Endothelial cell of umbilical vein (primary cell): ENCODE measurements at regions not wholly inside any gene's neighbourhood (a gene's known extent, or its start where the extent isn't known, plus 50 kb on each side); places are given as distances from the start of the nearest gene placed in this dataset.

Source experiments
- BruUV-seq: library from RNA; stranded (reverse); fragments of 400-500 nt; replicated peaks from 2 replicates; lab custom pipeline; 2021; lab: Mats Ljungman, UMichigan
- CTCF ChIA-PET: fragments of 300-600, 350-600 bp; sonication (Branson Sonifier 250); formaldehyde crosslinking; loops from one replicate; lab custom pipeline; 2021; ENCODE audit warnings: antibody characterized with exemption, inconsistent platforms; lab: Charles Lee
- POLR2A ChIA-PET: fragments of 300-600, 350-600 bp; sonication (Branson Sonifier 250); formaldehyde crosslinking; loops from one replicate; lab custom pipeline; 2021; ENCODE audit warnings: antibody characterized with exemption, inconsistent platforms; lab: Charles Lee
- DNase-seq: peaks from one replicate; pipeline ENCODE4 v3.0.0-alpha.2; 2011; ENCODE audit warnings: low read depth, low spot score
- FAIRE-seq: peaks from 2 replicates; lab custom pipeline; 2011; peaks lifted over from hg19 to GRCh38; lab: Jason Lieb, UNC
- H2AFZ ChIP-seq: 2 replicates; pipeline ENCODE4 v1.6.0; 2012; ENCODE audit warnings: low read depth, low read length, control low read depth, inconsistent platforms
- H3K27ac ChIP-seq: 2 replicates; pipeline ENCODE4 v1.5.1; 2011; ENCODE audit warnings: low read depth, mild to moderate bottlenecking, control low read depth, low read length, moderate library complexity; ENCODE audit not compliant: insufficient read depth
- H3K27me3 ChIP-seq, 2 experiments: 2 replicates each; pipeline versions ENCODE4 v1.6.0 to v1.6.1; 2011; ENCODE audit warnings: low read length in 2 of 2, mixed read lengths in 1 of 2; ENCODE audit not compliant: control insufficient read depth in 2 of 2, insufficient read depth in 2 of 2
- H3K36me3 ChIP-seq, 2 experiments: 2 replicates in 1 of 2; 3 replicates in 1 of 2; pipeline ENCODE4 v1.5.1; 2011; ENCODE audit warnings: low read length in 2 of 2, mild to moderate bottlenecking in 1 of 2, moderate library complexity in 1 of 2; ENCODE audit not compliant: control insufficient read depth in 2 of 2, insufficient read depth in 2 of 2; ENCODE audit errors: extremely low read depth in 1 of 2
- H3K4me1 ChIP-seq: 3 replicates; pipeline ENCODE4 v1.5.1; 2011; ENCODE audit warnings: mild to moderate bottlenecking, low read length; ENCODE audit not compliant: control insufficient read depth, insufficient read depth; ENCODE audit errors: extremely low read depth
- H3K4me2 ChIP-seq: 2 replicates; pipeline ENCODE4 v1.6.1; 2011; ENCODE audit warnings: low read length, control low read depth, mixed read lengths; ENCODE audit not compliant: insufficient read depth
- H3K4me3 ChIP-seq, 3 experiments: fragments of 200-600 bp in 1 of 3; sonication (generic), shearing (Covaris generic) in 1 of 3; replicated peaks in 1 of 3; 2 replicates each; pipeline ENCODE4 v1.5.1; 2011 to 2016; ENCODE audit warnings: control low read depth in 3 of 3, low read length in 3 of 3, mild to moderate bottlenecking in 2 of 3, inconsistent platforms in 1 of 3, low read depth in 1 of 3, moderate library complexity in 1 of 3; ENCODE audit not compliant: insufficient read depth in 1 of 3
- H3K79me2 ChIP-seq: 2 replicates; pipeline ENCODE4 v1.6.0; 2012; ENCODE audit warnings: low read length, inconsistent platforms; ENCODE audit not compliant: control insufficient read depth, insufficient read depth
- H3K9ac ChIP-seq: replicated peaks from 2 replicates; pipeline ENCODE3; 2011; ENCODE audit warnings: low read length, control low read depth; ENCODE audit not compliant: insufficient read depth; ENCODE audit errors: extremely low read depth
- H3K9me1 ChIP-seq: replicated peaks from 3 replicates; pipeline ENCODE4 v1.6.0; 2011; ENCODE audit warnings: mild to moderate bottlenecking, low read length; ENCODE audit not compliant: control insufficient read depth, insufficient read depth; ENCODE audit errors: extremely low read depth
- H3K9me3 ChIP-seq: replicated peaks from 2 replicates; pipeline ENCODE4 v1.5.1; 2012; ENCODE audit warnings: low read length, inconsistent platforms; ENCODE audit not compliant: control insufficient read depth, insufficient read depth
- H4K20me1 ChIP-seq: replicated peaks from 2 replicates; pipeline ENCODE3; 2011; ENCODE audit warnings: mild to moderate bottlenecking, low read length; ENCODE audit not compliant: control insufficient read depth, insufficient read depth; ENCODE audit errors: extremely low read depth
- CTCF ChIP-seq, 2 donors: IDR thresholded peaks; 1 replicate in 1 of 2; 2 replicates in 1 of 2; pipeline ENCODE4 v1.5.1; 2011; ENCODE audit warnings: low read length in 2 of 2, mild to moderate bottlenecking in 2 of 2, moderate library complexity in 2 of 2, control low read depth in 1 of 2, inconsistent platforms in 1 of 2, low read depth in 1 of 2; ENCODE audit not compliant: insufficient read depth in 1 of 2; ENCODE audit errors: extremely low read depth in 1 of 2
- EZH2 ChIP-seq: IDR thresholded peaks from 2 replicates; pipeline ENCODE4 v1.6.1; 2012; ENCODE audit warnings: borderline replicate concordance, low read depth, mild to moderate bottlenecking, moderate library complexity, low read length, inconsistent platforms; ENCODE audit not compliant: severe bottlenecking
- FOS ChIP-seq: IDR thresholded peaks from 2 replicates; pipeline ENCODE4 v1.6.1; 2011; ENCODE audit warnings: mild to moderate bottlenecking, low read length, moderate library complexity, borderline replicate concordance; ENCODE audit not compliant: insufficient read depth
- GATA2 ChIP-seq: IDR thresholded peaks from 2 replicates; pipeline ENCODE4 v1.7.0; 2011; ENCODE audit warnings: low read depth, mild to moderate bottlenecking, moderate library complexity, mixed read lengths, low read length; ENCODE audit not compliant: insufficient read length, insufficient read depth
- JUN ChIP-seq: IDR thresholded peaks from 2 replicates; pipeline ENCODE4 v1.6.1; 2011; ENCODE audit warnings: borderline replicate concordance, low read depth; ENCODE audit not compliant: insufficient read length, insufficient read depth
- MAX ChIP-seq: IDR thresholded peaks from 2 replicates; pipeline ENCODE4 v1.6.1; 2011; ENCODE audit not compliant: insufficient read depth, insufficient read length
- MYC ChIP-seq: IDR thresholded peaks from one replicate; pipeline ENCODE4 v1.6.1; 2011; ENCODE audit warnings: mild to moderate bottlenecking, low read depth, low read length
- POLR2A ChIP-seq: IDR thresholded peaks from 2 replicates; pipeline ENCODE4 v1.6.1; 2012; ENCODE audit warnings: low read depth, mild to moderate bottlenecking, control low read depth, low read length
- POLR2AphosphoS5 ChIP-seq: IDR thresholded peaks from 2 replicates; pipeline ENCODE4 v1.6.1; 2012; ENCODE audit warnings: low read depth, mild to moderate bottlenecking, control low read depth, low read length, moderate library complexity; ENCODE audit not compliant: insufficient read depth
- dilution Hi-C: fragments of 300-500 bp; cut with MboI; formaldehyde crosslinking; loops from one replicate; pipeline ENCODE4 v1.15.0; 2019; ENCODE audit warnings: low sequenced_read_pairs; ENCODE audit not compliant: extremely low pct_ligation_motif_present
- intact Hi-C: fragments of 100-400 bp; cut with micrococcal nuclease; formaldehyde crosslinking; loops from one replicate; pipeline ENCODE4 v1.10.0; 2022

- H3K36me3 ChIP-seq: no peaks in the 10 kb centered on the region
- no peaks in the 10 kb centered on the region for H3K4me1 ChIP-seq
- FAIRE-seq: no peak
- POLR2A ChIA-PET: no interaction called here
- dilution Hi-C loops: no loop called here
- H3K9me1 ChIP-seq: no peaks in the 10 kb centered on the region
- TF ChIP-seq FOS (no peak), CTCF (IDR thresholded peaks at IDR 0.05; ENCODE audit: extremely low read depth in 1 of 2, insufficient read depth in 1 of 2, low read depth in 1 of 2, low read length in 2 of 2) (no peak), JUN (no peak), EZH2 (no peak), MAX (no peak), POLR2A (no peak), MYC (no peak), GATA2 (no peak), POLR2AphosphoS5 (no peak)
- intact Hi-C loops: no loop called here
- H2AFZ ChIP-seq: no peak overlapping the region
- H3K9ac ChIP-seq: no peak overlapping the region
- H3K79me2 ChIP-seq: no peaks in the 10 kb centered on the region
- no TSS peak for BruUV-seq
- no peak overlapping the region for H3K4me2 ChIP-seq
- H4K20me1 ChIP-seq: no peaks in the 10 kb centered on the region
- no peak overlapping the region for H3K27ac ChIP-seq
- DNase-seq: no peak
- no peaks in the 10 kb centered on the region for H3K9me3 ChIP-seq
- no peak overlapping the region for H3K4me3 ChIP-seq
- CTCF ChIA-PET: interaction anchor here (1.0 to 1.3 kb wide), 3 partner anchors 18 to 29 kb away, joined by 3 to 4 read pairs (median 3); no protein-coding TSS in a partner anchor
- H3K27me3 ChIP-seq: no peaks in the 10 kb centered on the region
These were observed 74.5 kb upstream of the EXOC6 start for GRCh38 chr10:92773776-92774175.
